Esophagus squamous epithelium (tissue), 5 donors: ENCODE measurements at regions not wholly inside any gene's neighbourhood (a gene's known extent, or its start where the extent isn't known, plus 50 kb on each side); places are given as distances from the start of the nearest gene placed in this dataset.

Experiments
- DNase-seq: peaks from one replicate; lab custom pipeline; 2025; lab: John Stamatoyannopoulos, UW
- H3K27ac ChIP-seq, 4 donors: fragments of 200-600 bp; sonication (generic); one replicate each; pipeline ENCODE4 v1.5.1; 2016 to 2019; ENCODE audit warnings: mild to moderate bottlenecking in 1 of 4
- H3K27me3 ChIP-seq, 4 donors: fragments of 200-600 bp; sonication (generic); 1 replicate in 3 of 4; 2 replicates in 1 of 4; pipeline versions ENCODE4 v1.5.1 to v1.6.0; 2017 to 2021; ENCODE audit warnings: antibody characterized with exemption in 1 of 4
- H3K36me3 ChIP-seq, 3 donors: fragments of 200-600 bp; sonication (generic); one replicate each; pipeline ENCODE4 v1.5.1; 2016 to 2019
- H3K4me1 ChIP-seq, 3 donors: fragments of 200-600 bp; sonication (generic); one replicate each; pipeline ENCODE4 v1.5.1; 2017 to 2019
- H3K4me3 ChIP-seq, 4 donors: fragments of 200-600 bp; sonication (generic); 1 replicate in 3 of 4; 2 replicates in 1 of 4; pipeline ENCODE4 v1.5.1; 2016 to 2019; ENCODE audit warnings: mild to moderate bottlenecking in 2 of 4, moderate library complexity in 1 of 4
- H3K9me3 ChIP-seq, 3 donors: fragments of 200-600 bp; sonication (generic); one replicate each; pipeline ENCODE4 v1.5.1; 2016 to 2019
- POLR2A ChIP-seq, 4 donors: fragments of 450-650 bp; IDR thresholded peaks; one replicate each; pipeline ENCODE4 v1.6.1; 2017; ENCODE audit warnings: antibody characterized with exemption in 4 of 4, mild to moderate bottlenecking in 4 of 4, moderate library complexity in 3 of 4
- WGBS, 2 donors: methylation state at CpG; one replicate each; pipeline ENCODE4 v1.1.5; 2018; 5-methylcytosine and 5-hydroxymethylcytosine counted together
- intact Hi-C: fragments of 100-400 bp; cut with DNase I; formaldehyde crosslinking; loops from one replicate; pipeline ENCODE4 v1.15.0; 2022
- TF ChIP-seq, protein P1 (sequence below), 6 experiments: fragments of 450-650 bp in 4 of 6; fragments of 200-600 bp in 2 of 6; sonication (generic) in 2 of 6; IDR thresholded peaks; one replicate each; pipeline ENCODE4 v1.5.1; 2016 to 2019; ENCODE audit warnings: antibody characterized with exemption in 6 of 6, mild to moderate bottlenecking in 4 of 6, moderate library complexity in 4 of 6
- donor health status: DM: yes; HTN: yes; CAD: no.

DNA sequence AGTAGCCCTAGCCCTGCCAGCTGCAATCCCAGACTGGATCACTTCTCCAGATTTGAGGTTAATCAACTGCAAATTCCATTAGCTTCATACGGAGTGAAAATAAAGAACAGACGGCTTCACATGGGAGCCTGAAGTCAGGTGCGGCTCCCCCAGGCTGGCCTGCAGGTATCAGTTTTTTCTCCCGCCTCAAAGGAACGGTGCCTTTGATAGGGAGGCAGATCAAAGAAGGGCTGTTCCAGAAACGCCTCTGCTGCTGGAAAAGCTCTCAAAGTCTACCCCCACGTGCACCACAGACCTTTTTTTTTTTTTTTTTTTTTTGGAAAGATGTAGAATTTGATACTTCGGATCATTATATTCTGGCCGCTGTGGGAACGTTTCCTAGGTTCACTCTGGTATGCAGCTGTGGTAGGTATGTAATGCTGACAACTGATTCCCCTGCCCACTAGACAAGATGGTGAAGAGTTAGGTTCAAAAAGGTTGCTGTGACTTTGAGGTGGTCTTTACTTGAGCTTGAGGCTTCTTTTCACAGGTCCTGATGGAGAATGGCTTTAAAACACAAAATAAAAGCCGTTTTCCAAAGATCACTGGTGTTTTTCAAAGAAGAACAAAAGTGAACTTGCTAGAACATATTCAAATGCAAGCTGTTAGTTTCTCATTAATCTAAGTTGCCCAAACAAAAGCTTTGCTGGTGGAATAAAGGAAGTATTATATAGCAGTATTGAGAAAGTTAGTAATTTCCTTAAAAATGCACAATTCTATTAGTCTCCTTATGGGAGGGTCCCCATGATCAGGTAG, 189.0 kb upstream of the NFIA start:
- no peak for TF ChIP-seq POLR2A (IDR thresholded peaks at IDR 0.05)
- TF ChIP-seq, protein P1, sequence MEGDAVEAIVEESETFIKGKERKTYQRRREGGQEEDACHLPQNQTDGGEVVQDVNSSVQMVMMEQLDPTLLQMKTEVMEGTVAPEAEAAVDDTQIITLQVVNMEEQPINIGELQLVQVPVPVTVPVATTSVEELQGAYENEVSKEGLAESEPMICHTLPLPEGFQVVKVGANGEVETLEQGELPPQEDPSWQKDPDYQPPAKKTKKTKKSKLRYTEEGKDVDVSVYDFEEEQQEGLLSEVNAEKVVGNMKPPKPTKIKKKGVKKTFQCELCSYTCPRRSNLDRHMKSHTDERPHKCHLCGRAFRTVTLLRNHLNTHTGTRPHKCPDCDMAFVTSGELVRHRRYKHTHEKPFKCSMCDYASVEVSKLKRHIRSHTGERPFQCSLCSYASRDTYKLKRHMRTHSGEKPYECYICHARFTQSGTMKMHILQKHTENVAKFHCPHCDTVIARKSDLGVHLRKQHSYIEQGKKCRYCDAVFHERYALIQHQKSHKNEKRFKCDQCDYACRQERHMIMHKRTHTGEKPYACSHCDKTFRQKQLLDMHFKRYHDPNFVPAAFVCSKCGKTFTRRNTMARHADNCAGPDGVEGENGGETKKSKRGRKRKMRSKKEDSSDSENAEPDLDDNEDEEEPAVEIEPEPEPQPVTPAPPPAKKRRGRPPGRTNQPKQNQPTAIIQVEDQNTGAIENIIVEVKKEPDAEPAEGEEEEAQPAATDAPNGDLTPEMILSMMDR (IDR thresholded peaks at IDR 0.05): no peak
- no peaks in the 10 kb centered on the region for H3K36me3 ChIP-seq
- H3K27me3 ChIP-seq: peaks cover 0 to 2% (median 0%) of the 10 kb centered on the region in 4 donors
- DNase-seq: no peak
- H3K9me3 ChIP-seq: no peaks in the 10 kb centered on the region
- WGBS, 2 donors: 38 to 45% methylated on average over 11 of the region's 11 CpGs
- no peak overlapping the region for H3K27ac ChIP-seq
- H3K4me1 ChIP-seq: no peaks in the 10 kb centered on the region
- intact Hi-C loops: no loop called here
- H3K4me3 ChIP-seq: no peak overlapping the region

DNA sequence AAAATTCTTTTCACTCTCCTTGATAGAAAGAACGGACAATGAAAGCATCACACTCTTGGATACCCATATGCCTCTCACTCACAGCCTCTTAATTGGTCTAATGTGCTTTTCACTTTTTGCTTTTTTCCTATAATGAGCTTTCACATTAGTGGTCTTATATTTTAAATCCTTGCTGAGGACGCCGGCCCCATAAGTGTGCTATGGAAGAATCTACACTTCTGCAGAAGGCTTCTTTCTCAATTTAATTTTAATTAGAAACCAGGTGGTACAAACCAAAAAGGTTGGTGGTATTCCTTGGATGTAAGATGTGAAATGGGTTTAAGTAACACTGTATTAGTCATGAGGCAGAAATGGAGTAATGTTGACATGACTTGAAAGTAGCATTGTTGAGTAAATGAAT, 190.6 kb upstream of the NFIA start:
- no peak overlapping the region for H3K27ac ChIP-seq
- H3K4me3 ChIP-seq: no peak overlapping the region
- WGBS, 2 donors: 80 to 93% methylated on average over 3 of the region's 3 CpGs
- TF ChIP-seq, protein P1 (IDR thresholded peaks at IDR 0.05): no peak
- TF ChIP-seq POLR2A (IDR thresholded peaks at IDR 0.05): no peak
- peaks cover 0 to 2% (median 0%) of the 10 kb centered on the region in 4 donors for H3K27me3 ChIP-seq
- H3K9me3 ChIP-seq: no peaks in the 10 kb centered on the region
- intact Hi-C loops: no loop called here
- H3K4me1 ChIP-seq: no peaks in the 10 kb centered on the region
- no peaks in the 10 kb centered on the region for H3K36me3 ChIP-seq
- no peak for DNase-seq

DNA sequence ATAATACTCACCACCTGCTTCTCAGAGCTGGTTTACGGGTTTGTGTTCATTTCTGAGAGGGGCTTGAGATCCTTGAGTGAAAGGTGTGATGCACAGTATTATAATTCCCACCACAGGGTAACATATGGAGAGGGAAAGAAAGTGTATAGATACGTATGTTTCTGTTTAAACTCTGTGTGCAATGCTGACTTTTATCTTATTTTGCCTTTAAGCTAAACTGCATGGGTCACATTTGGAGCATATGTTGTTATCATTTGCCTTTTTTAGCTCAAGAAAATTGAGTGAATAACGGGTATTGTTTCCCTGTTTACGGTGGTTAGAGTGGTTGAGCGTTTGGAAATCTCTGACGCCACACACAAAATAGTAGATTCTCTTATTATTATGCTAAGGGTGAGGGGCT, 191.1 kb upstream of the NFIA start:
- H3K4me3 ChIP-seq: no peak overlapping the region
- TF ChIP-seq POLR2A (IDR thresholded peaks at IDR 0.05): no peak
- TF ChIP-seq, protein P1 (IDR thresholded peaks at IDR 0.05): no peak
- H3K27ac ChIP-seq: no peak overlapping the region
- H3K36me3 ChIP-seq: no peaks in the 10 kb centered on the region
- H3K9me3 ChIP-seq: no peaks in the 10 kb centered on the region
- intact Hi-C loops: no loop called here
- H3K27me3 ChIP-seq: peaks cover 0 to 2% (median 0%) of the 10 kb centered on the region in 4 donors
- 73 to 75% methylated on average over 6 of the region's 6 CpGs for WGBS, 2 donors
- no peak for DNase-seq
- no peaks in the 10 kb centered on the region for H3K4me1 ChIP-seq

DNA sequence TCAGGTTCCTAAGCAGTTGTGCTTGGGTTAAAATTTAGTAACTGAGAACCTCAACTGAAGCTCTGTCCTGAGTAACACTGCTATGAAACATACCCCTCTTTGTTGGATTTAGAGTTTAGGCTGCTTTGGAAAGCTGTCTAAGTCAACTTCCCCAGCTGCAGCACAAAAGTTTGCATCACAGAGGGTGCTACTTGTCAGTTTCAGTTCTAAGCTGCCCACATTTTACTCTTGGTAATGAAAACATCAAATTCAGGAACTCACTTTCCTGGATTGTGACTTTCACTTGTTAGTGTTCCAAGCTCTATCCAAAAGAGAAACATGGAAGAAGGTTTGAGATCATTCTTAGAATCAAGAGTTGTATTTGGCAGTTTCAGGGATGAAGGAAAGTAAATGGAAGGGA, 191.7 kb upstream of the NFIA start:
- TF ChIP-seq POLR2A (IDR thresholded peaks at IDR 0.05): no peak
- TF ChIP-seq, protein P1 (IDR thresholded peaks at IDR 0.05): no peak
- no peak overlapping the region for H3K27ac ChIP-seq
- H3K27me3 ChIP-seq: peaks cover 0 to 2% (median under 1%) of the 10 kb centered on the region in 4 donors
- intact Hi-C loops: no loop called here
- H3K4me3 ChIP-seq: no peak overlapping the region
- DNase-seq: no peak
- no peaks in the 10 kb centered on the region for H3K4me1 ChIP-seq
- no peaks in the 10 kb centered on the region for H3K9me3 ChIP-seq
- H3K36me3 ChIP-seq: no peaks in the 10 kb centered on the region

DNA sequence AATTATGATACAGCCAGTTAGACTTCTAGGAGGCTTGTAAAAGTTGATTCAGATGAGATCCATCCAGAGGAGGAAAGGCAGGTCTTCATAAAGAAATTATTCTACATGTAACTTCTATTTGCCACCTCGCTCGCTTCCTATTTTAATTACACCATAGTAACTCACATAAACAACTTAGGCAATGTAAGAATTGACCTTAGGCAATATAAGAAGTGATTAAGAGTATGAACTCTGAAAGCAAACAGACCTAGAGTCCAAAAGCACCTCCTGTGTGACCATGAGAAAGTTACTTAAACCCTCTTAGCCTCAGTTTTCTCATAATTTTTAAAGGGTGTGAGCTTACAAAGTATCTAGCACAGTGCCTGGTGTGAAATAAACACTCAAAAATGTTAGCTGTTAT, 192.7 kb upstream of the NFIA start:
- TF ChIP-seq POLR2A (IDR thresholded peaks at IDR 0.05): no peak
- TF ChIP-seq, protein P1 (IDR thresholded peaks at IDR 0.05): no peak
- 58 to 94% methylated on average over 2 of the region's 2 CpGs for WGBS, 2 donors
- peaks cover 0 to 8% (median 1%) of the 10 kb centered on the region in 4 donors for H3K27me3 ChIP-seq
- intact Hi-C loops: no loop called here
- no peaks in the 10 kb centered on the region for H3K4me1 ChIP-seq
- H3K36me3 ChIP-seq: no peaks in the 10 kb centered on the region
- no peaks in the 10 kb centered on the region for H3K9me3 ChIP-seq
- H3K27ac ChIP-seq: no peak overlapping the region
- H3K4me3 ChIP-seq: no peak overlapping the region
- DNase-seq: no peak
